HG02642 (cell line): ENCODE measurements at regions not wholly inside any gene's neighbourhood (a gene's known extent, or its start where the extent isn't known, plus 50 kb on each side); places are given as distances from the start of the nearest gene placed in this dataset.
"Not testable (repeated sequence)": the region's sequence is repeated elsewhere in the genome, so short reads cannot be mapped to it uniquely, and the experiment has no call there.

ENCODE experiments used
- ATAC-seq: cut with Tn5 transposase; IDR thresholded peaks from one replicate; pipeline ENCODE4 v1.9.1; 2021; ENCODE audit warnings: mild to moderate bottlenecking; ENCODE audit not compliant: unreplicated experiment, poor library complexity

DNA sequence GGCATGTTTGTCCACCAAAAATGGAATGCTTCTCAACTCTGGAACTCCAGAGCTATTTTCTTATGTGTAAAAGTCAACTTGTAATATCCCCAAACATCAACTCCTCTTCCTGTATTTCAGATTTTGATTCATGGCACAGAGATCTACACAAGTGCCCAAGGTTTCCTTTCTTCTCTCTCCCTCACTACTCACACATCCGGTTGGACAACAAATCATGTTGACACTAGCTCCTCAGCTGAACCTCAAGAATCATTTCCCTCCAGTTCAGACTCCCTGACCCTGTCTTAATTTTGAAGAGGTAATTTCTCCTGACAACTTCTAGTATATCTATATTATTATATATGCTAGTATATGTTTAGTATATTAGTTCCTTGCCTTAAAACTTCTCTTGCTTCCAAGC lies 485.4 kb upstream of the CCDC196 start:
- ATAC-seq, result no peak

DNA sequence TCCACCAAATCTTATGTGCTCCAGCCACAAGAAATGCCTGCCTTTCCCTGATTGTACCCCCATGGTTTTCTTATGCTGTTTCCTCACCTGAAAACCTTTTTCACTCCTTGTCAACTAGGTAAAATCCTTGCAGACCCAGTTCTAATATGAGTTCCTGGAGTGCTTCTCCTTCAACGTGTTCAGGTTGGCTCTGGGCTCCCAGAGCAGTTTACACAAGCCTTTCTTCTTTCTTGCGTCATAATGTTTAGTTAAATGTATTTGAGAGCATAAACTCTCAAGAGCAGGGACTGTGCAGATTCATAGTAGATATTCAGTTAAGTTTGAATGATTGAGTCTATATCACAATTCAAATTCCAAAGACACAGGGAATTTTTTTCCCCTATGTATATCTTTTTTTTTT lies 484.8 kb upstream of the CCDC196 start:
- ATAC-seq, result no peak

DNA sequence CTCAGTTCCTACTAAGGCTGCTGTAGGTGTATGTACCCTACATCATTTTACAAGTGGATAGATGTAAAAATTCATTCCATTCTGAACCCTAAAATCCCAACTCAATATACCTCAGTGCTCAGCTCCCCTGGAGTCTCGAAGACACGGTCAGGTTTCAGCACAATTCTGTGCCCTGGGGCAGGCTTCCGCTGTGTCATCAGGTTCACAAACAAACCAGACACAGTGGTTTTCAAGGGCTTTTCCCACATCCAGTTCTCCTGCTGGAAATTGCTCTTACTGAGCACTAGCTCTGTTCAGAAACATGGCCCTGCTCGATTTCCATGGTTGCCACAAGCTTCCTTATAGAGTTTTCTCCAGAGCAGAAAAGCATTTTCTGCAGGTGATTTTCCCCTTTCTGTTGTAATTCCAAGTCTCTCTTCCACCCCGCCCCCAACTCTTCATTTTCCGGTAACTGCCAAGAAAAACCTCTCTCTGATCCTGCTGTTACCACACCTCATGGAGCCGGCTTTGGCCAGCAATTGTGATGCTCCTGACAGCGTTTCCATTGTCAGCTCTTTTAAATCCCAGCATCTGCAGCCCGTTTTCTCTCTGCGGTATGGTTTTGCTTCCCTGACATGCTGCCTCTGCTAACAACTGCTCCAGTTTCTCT lies 483.0 kb upstream of the CCDC196 start:
- no peak for ATAC-seq

DNA sequence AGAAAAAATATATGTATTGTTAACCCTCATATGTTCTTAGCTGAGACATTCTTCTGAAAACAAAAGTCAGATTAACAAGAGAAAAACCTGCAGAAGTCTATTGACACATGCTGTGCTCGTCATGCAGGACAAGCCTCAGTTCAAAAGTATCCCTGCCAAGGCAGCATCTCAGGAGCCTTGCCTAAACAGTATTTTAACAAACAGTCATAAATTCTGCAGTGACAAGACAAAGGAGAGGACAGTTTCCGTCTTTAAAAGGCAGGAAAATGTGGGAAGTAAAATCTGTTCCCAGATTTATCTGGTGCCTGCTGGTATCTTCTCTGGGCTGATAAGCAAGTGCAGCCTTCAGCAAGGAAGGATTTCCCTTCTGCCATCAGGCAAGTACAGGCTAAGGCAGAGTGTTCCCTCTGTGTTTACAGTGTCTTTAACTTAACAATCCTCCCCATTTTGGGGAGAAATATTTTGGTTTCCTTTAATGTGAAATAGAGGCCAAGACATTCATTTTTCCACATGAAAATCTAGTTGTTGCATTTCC lies 480.2 kb upstream of the CCDC196 start:
- ATAC-seq, result no peak

DNA sequence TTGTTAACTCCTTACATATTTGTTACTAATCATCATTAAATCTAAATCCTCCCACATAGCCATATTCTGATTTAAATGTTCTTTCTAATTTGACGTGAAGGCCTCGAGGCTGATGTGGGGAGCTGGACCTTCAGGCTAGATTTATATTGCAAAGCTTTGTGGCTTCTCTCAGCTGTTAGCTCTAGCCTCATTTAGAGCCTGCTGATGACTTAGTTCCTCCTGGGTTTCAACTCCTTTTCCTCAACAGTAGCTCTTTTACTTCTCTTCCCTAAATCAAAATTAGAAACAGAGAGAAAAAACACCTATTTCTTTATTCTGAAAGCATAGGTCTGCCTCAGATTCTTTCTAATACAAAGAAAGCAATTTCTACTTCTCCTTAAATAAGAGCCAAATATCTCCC lies 477.5 kb upstream of the CCDC196 start:
- ATAC-seq, result no peak

DNA sequence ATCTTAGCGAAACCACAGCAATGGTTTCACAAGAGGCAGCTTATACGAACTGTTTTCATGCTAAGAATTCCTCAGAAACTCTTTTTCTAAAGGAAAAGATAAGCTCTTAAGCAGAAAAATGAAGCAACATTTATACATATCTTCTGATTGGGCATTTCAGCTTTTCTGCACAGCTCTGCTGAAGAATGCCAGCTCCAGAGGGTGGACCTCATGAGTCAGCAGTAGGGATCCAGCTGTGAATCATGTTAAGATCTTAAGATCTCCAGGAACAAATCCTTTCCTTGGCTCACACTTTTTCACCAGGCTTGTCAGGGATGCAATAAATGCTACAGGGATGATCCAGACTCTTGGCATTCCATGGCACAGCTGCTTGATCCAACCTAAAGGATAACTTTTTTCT lies 477.1 kb upstream of the CCDC196 start:
- ATAC-seq, result no peak

DNA sequence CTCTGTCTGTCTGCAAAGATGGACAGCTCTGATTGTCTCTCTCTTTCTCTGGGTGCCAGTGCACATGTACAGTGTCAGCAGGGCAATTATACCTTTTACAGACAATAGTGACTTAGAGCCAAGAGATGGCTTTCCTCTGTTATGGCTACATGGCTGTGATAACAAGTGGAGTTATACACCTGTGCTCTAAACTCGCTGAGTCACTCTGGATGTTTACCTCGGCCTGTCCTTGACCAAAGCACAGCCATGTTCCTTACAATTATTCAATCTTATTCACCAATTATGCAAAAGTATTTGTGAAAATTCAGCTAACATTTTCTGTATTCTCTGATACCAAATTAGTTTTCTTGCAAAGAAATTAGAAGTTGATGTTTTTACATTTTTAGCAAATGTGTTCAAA lies 475.5 kb upstream of the CCDC196 start:
- no peak for ATAC-seq

DNA sequence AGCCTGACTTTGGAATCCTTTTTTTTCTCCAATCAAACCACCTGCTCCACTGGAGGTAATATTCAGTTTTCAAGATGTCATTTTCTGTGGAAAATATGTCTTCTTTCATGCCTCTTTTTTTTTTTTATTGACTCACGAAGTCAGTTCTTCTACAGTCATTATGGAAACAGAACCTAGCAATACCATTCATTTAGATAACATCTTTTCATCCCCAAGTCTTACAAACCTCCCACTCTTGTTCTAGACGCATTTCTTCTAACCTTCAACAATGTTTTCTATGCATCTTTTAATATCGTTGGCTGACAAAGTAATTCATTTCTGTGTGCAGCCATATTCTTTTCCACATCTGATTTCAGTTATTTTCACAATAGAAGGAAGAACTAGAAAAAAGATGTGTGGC lies 474.3 kb upstream of the CCDC196 start:
- no peak for ATAC-seq

DNA sequence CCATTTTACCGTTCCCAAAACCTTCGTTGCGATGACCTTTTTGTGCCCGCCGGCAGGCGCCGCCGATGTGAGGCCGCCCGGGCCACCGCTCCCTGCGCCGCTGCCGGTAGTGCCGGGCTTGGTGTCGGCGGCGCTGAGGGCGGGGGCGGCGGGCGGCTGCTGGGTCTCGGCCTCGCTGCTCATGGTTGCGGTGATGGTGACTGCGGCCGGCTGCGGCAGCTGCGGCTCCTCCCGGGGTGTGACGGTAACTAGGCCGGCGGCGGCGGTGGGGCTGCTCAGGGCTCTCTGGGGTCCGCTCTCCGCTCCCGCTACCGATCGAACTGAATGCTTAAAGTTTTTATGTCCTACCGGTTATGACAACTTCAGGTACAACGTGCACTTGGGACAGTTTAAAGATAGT lies 472.6 kb upstream of the CCDC196 start:
- not testable (repeated sequence) for ATAC-seq

DNA sequence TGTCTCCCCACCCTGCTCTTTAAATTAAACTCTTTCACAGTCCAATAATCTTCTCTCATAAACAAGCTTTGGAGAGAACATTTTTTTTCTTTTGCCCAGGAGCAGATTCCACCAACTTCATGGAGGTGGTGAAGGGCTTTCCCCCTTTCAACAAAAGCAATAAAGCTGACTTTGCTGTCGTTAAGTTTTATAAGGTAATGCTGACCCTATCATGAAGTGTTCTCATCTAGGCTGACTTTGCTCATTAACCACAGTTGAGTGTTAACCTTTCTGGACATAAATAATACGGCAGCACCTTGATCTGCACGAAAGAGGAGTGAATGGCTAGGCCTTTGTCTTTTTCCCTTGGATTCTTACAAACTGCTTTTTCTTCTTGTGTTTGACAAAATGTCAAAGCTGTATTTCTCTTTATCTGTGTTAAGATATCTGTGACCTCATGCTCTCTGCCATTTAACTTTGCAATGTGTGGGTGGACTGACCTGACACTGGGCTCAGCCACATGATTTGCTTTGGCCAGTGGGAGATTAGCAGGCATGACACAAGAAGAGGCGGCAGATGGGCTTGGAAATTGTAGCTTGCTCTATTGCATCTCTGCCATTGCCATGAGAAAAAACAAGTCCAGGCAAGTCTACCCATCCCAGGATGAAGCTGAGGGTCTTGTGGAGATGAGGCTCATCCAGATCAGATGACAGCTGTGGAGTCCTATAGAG lies 470.9 kb upstream of the CCDC196 start:
- ATAC-seq, result no peak

DNA sequence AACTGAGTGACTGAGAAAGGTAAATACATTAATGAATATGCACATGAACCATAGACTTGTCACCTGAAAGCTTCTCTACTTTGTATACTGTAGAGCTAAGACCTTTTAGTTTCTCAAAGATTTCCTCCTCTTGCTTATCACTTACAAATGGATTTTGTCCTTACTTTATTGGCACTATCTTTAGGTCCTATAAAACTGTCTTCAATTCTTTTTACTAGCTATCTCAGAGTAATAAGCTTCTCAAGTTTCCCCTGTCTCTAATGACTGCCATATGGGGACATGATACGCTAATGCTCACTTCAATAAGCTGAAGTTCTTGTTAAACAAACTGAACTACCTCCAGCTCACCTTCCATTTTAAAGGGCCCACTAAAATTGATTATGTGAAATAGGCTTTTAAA lies 468.2 kb upstream of the CCDC196 start:
- ATAC-seq, result no peak

DNA sequence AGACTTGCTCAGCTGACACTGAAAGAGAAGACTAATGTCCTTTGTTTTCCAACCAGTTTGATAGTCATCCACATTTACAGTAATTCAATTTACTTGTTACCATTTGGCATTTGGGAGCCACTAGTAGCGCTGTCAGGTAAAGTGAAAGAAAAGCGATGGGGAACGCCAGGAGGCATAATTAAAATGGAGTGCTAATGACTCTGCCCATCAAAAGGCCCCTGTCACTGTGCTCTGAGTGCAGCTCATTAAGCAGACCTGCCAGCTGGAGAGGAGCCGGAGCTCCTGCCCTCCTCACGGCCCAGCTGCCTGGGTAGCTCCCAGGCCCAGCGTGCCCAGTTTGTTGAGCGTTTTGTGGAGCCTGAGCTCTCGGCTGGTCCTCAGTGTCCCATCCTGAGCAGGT lies 463.6 kb upstream of the CCDC196 start:
- ATAC-seq, result no peak

DNA sequence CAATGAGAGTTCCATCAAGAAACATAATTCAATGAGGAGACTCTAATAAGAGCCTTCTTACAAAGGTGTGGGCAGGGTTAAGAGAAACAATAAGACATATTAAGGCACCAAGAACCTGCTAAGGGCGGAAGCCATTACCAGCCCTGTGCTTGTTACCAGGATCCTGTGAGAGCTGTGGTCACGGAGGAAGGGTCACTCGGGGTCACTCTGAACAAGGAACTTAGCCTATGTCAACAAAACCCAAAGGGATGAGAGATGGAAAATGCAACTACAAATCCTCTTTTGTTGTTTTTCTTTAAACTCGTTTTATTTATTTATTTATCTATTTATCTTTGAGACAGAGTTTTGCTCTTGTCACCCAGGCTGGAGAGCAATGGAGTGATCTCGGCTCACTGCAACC lies 460.4 kb upstream of the CCDC196 start:
- no peak for ATAC-seq

DNA sequence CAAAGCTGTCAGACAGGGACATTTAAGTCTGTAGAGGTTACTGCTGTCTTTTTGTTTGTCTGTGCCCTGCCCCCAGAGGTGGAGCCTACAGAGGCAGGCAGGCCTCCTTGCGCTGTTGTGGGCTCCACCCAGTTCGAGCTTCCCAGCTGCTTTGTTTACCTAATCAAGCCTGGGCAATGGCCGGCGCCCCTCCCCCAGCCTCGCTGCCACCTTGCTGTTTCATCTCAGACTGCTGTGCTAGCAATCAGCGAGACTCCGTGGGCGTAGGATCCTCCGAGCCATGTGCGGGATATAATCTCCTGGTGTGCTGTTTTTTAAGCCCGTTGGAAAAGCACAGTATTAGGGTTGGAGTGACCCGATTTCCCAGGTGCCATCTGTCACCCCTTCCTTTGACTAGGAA lies 454.2 kb upstream of the CCDC196 start:
- not testable (repeated sequence) for ATAC-seq

DNA sequence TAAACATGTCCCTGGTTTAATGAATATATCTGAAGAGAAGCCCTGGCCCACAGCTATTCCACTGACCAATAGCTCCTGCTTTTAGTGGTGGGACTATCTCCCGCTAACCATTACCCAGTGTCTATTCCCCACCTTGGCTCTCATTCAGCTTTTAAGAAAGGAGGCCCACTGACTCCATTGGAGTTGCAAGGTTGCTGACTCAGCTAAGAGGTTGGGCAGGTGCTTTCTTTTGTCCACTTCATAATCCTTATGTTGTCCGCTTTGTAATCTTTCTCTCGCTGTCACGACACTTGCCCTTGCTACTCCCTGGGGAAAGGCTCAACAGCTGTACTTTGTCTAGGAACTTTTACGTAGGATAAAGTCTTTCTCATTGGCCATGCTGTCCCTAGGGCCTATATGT lies 453.4 kb upstream of the CCDC196 start:
- ATAC-seq, result no peak

DNA sequence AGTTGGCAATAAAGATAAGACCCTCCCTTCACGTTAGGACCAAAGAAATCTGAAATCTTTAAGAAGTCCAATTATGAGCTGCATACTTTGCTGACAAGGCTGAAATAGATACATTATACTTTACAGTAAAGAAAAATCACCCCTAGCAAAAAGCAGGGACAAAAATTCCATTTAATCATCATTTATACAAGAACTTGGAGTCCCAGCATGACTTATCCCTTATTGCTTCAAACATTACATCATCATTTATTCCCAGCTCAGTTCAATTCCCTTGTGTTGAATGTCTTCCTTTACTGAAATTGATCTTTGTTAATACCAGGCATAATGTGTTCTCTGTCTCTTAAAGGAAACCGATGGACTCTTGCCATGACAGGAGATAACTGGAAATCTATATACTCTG lies 449.6 kb upstream of the CCDC196 start:
- ATAC-seq, result no peak

DNA sequence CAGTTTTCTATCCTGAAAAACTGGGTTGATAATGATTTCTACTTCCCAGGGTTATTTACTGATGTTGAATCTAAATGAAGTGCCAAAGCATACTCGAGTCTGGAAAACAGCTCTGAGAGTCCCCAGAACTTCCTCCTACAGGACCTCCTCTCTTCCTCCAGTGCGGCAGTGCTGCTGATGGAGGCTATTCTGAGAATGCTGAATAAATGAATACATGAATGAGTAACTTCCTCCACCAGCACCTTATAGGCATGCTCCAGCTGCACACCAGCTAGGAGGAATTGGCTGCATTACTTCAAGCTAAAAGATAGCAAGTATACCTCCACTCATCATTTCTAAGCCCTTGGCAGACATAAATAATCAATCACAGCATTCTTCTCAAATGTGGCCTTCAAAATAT lies 448.8 kb upstream of the CCDC196 start:
- ATAC-seq, result no peak

DNA sequence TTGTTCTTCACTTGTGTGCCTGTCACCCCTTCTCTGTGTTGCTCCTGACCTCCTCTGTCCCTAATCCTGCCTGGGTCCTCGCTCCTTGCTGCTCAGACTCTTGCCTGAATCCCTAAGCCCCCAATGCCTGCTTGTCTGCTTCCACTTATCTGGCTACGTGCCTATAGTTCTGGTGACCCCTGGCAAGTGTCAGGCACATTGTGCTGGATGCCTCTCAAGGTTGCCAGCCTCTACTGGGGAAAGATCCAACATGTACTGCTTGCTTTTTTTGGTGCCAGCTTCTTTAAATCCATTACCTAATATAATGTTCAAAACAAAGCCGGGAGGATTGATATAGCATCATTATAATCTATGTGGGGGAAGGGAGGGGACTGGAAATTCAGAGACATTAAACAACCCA lies 448.0 kb upstream of the CCDC196 start:
- ATAC-seq, result no peak

DNA sequence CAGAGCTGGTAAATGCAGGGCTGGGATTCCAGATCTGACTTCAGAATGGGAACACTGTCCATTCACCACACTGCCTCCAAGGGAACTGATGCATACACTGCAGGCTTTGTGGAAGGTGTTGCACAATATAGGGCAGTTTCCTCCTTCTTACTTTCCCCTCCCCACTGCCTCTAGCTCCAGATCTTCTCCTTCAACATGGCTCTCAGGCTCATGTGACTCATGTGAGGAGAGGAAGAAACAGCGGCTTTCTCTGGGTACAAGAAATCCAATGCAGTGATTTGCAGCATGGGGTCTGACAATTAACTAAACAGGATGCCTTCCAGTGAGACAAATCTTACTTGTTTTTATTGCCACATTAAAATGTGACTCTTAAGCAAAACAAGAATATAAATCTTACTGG lies 447.6 kb upstream of the CCDC196 start:
- ATAC-seq, result no peak

DNA sequence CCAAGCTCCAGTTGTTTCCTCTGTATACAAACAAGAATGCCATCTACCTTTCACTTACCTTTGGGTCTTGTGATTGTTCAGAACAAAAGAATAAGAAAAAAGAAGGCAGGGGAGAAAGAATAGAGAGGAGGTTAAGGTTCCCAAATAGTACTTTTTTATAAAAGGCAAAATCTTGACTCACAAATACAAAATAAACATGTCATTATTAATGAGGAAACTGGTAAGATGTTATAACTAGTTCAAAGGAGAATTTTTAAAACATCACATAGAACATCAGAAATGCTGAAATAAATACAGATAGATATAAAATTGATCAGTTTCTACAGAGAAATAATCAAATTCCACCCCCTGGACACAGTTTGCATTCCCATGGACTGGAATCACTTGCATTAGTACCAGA lies 446.7 kb upstream of the CCDC196 start:
- ATAC-seq, result no peak

DNA sequence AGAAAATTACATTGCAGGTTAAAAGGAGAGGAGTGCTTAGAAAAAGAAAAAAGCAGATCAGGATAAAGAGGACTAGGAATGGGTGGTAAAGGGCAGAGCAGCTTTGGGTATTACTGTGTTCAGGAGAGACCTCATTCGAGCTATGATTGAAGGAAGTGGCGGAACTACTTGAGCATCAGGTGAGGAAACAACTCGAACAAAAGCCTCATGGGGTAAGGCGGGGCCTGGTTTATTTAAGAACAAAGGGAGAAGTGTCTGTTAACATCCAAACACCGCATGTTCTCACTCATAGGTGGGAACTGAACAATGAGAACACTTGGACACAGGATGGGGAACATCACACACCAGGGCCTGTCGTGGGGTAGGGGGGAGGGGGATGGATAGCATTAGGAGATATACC lies 444.6 kb upstream of the CCDC196 start:
- ATAC-seq, result no peak

DNA sequence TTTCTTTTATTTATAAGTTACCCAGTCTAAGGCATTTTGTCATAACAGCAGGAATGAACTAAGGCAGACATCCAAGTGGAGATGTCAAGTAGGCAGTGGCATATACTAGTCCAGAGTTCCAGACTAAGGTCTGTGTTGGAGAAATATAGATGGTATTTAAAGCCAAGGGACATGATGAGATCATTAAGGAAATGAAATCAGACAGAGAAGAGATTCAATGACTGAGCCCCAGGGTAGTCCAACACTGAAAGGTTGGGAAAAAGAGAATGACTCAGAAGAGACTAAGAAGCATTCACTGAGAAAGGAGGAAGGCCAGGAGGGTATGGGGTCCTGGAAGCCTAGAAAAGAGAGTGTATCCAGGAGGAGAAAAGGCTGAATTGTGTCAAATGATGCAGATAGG lies 442.2 kb upstream of the CCDC196 start:
- no peak for ATAC-seq
